ENCODE measurements at regions not wholly inside any gene's neighbourhood (a gene's known extent, or its start where the extent isn't known, plus 50 kb on each side); places are given as distances from the start of the nearest gene placed in this dataset.
"Not testable (repeated sequence)": the region's sequence is repeated elsewhere in the genome, so short reads cannot be mapped to it uniquely, and the experiment has no call there.

DNA sequence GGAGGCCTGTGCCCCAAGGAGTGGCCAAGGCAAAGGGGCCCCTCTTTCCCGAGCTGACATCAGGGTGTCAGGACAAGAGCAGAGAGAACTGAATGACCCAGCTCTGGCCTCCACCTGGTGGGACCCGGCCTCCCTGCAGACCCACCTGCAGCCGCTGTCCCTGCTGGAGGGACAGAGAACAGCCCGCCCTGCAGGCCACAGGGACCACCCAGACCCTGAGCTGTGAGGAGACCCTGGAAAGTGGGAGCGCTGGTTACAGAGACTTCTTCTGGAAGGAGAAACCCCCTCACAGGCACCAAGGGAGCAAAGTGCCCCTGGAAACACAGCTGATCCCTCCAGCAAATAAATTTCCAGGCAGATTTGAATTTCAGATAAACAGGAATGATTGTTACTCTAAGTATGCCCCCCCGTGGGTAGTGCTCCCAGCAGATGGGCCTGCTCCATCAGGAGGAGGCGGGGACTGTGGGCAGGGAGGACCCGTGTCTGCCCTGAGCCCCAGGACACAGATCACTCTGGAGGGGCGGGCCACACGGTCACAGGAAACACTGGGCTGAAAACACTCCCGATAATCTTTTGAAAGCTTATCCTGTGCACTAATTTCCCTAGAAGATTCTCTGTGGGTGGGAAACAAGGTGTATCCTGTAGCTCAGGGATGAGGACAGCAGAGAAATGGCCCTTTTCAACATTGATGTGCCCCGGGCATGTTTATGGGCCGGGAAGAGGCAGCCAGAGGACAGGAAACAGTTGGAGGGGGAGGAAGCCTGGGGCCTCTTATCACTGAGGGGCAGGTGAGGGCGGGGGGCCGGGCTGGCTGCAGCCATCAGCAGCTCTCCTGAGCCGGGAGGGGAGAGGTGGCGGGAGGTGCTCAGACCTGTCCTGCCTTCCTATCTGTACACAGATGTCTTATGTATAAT lies 276.0 kb downstream of the ADGRD1 start:
- DNase-seq (ENCODE audit: low read depth) = no peak

DNA sequence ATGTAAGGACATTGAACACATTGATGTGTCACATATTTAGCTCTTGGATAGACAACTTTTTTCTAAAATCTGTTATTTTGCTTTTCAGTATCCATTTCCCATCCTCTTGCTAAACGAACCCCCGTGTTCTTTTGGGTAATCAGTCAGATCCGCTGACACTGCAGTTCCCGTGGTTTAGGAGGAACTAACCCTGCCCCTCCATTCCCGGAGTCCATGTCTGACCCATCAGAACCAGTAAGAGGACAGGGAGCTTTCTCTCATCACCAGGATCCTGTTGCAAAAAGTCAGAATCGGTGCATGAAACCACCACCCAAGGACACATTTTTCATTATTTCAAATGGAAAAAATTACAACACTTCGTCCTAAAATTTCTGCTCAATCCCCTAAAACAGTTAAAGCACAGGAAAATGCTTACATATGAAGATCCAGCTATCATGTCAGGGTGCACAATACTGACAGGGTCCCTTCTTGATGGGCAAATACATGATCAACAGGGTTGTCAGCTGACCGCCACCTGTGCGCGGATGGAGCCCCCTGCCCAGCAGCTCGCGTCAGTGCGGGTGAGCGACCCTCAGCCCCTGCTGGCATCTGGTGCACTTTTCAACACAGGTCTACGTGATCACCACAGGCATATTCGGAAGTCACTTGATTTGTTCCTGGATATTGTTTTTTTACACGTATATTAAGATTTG lies 276.8 kb downstream of the ADGRD1 start:
- no peak for DNase-seq (ENCODE audit: low read depth)

DNA sequence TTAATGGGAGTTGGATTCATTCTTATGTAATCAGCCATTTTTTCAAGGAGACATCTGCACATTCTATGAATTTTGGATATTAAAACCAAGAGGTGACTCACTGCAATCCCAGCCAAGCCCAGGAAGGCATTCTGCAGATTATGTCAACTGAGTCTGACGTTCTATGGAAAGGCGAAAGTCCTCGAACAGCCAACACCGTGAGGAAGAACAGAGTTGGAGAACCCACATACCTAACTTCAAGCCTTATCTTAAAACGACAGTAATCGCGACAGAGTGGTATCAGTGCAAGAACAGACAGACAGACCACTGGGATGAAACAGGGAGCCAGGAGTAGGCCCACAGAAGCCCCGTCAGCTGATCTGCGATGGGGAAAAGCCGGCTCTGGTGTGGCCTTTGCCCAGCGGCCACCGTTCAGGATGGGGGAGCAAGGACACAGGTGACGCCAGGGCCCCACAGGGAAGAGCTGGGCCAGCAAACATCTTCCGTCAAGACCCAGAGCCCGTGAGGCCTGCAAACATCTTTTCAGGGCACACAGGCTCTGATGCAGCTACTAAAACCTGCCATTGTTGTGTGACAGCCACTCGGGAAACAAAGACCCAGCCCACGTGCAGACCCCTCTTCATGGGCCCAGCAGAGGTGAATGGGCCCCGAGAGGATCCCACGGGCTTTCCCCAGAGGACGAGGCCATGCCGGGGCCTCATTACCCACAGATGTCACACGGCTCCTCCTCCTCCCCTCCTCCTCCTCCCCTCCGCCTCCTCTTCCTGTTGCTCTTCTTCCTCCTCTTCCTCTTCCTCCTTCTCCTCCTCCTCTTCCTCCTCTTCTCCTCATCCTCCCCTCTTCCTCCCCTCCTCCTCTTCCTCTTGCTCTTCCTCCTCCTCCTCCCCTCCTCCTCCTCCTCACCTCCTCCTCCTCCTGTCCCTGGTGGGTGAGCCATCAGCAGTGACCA lies 277.6 kb downstream of the ADGRD1 start:
- DNase-seq (ENCODE audit: low read depth) = no peak

DNA sequence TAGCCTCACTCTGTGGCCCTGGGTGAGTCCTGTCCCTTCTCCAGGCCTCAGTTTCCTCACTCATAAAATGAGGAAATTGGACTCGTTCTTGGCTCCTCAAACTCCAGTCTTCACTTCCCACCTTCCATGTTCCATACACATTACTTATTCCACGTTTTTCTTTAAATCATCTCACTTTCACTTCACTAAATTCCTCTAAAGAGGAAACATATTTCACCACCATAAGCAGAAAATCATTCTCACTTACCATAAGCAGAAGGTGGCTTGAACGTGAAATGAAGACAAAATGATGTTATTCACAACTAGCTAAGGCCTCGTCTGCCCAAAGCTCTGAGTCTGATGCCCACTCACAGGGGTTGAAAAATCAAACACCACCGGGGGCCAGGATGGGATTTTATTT lies 278.3 kb downstream of the ADGRD1 start:
- DNase-seq (ENCODE audit: low read depth) = no peak

DNA sequence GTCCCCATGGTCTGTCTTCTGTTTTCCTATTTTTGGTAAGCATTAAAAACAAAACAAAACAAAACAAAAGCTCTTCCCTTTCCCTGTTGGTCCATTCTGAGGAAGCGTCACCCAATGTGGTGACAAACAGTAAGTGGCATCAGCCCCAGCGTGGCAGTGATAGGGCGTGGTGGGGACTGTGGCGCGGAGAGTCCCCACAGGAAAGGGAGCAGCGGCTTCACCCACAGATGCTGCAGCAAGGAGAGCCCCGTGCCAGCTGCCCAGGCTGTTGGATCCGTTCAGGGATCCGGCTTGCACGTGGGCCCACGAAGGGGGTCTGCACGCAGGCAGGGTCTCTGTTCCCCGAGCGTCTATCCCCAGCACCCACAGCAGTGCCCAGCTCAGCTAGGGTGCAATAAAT lies 279.2 kb downstream of the ADGRD1 start:
- not testable (repeated sequence) for DNase-seq (ENCODE audit: low read depth)

DNA sequence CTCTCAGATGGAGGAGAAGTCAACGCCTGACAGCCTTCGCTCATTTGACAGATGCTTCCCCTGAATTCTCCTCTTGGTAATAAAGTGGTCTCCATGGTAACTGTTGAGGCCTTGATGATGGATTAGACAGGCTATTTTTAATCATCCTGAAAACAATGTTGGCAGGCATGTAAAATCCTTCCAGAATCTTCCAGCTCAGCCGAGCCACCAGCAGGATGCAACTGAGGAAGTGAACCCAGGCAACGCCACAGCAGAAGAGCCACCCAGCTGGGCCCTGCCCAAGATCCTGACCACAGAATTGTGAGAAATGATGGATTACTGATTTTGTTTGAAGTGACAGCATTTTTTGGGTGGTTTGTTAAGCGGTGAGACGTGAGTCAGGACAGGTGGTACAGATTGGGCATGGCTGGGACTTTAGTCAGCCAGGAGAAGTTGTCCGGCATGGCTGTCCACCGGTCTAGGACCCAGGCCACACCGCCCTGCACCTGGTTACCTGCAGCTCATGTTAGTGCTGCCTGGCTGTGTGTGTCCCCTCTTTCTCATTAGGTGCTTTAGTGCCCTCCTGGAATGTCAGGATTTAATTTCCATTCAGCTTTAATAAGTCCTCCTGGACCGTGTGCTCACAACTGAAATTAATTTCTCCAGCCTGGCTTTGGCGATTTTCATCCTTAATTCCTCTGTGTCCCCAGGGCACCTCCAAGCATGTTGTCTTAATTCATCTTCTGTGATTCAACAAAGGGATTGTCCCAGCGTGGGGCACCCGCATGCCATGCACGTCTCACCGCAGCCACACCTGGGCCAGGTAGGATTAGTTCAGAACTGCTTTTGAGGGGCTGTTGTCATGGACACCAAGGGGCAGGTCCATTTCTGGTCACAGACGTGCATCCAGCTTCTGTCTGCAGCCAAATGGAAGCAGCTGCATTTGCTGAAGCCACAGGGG lies 280.4 kb downstream of the ADGRD1 start:
- DNase-seq (ENCODE audit: low read depth) = not testable (repeated sequence)

DNA sequence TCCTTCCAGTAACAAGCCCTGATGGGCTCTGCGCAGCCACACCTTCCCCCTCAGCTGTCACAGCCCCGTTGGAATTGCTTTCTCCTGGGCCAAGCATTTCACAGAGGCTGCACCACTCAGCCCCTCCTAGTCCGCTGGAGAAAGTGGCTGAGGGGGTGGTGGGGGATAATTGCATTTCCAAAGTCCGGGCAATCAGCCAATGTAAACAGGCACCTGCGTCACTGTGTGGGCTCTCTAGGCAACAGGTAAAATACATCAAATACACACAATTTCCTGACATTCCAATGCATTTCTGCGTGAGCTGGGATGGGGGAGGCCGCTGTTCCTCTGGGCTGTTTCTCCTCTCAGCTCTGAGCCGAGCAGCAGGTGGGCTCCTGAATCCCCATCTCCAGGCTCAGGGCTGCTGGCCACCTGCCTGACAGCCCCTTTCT lies 281.1 kb downstream of the ADGRD1 start:
- not testable (repeated sequence) for DNase-seq (ENCODE audit: low read depth)

DNA sequence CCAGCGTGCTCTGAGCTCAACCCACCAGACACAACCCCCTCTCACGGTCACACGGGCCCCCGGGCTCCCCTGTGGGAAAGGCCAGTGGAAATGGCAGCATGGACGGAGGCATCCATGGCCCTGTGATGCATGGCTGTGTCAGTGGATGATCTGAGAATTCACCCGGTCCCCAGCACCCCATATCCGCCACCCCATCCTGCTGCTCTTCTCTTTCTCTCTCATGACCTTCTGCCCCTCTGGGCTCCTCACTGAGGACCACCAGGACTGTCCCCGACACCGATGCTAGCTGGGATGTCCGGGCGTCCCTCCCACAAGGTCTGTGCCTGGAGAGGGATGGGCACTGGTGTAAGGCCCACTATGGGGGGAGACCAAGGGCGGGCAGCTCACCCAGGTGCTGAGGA lies 282.2 kb downstream of the ADGRD1 start:
- no peak for DNase-seq (ENCODE audit: low read depth)

DNA sequence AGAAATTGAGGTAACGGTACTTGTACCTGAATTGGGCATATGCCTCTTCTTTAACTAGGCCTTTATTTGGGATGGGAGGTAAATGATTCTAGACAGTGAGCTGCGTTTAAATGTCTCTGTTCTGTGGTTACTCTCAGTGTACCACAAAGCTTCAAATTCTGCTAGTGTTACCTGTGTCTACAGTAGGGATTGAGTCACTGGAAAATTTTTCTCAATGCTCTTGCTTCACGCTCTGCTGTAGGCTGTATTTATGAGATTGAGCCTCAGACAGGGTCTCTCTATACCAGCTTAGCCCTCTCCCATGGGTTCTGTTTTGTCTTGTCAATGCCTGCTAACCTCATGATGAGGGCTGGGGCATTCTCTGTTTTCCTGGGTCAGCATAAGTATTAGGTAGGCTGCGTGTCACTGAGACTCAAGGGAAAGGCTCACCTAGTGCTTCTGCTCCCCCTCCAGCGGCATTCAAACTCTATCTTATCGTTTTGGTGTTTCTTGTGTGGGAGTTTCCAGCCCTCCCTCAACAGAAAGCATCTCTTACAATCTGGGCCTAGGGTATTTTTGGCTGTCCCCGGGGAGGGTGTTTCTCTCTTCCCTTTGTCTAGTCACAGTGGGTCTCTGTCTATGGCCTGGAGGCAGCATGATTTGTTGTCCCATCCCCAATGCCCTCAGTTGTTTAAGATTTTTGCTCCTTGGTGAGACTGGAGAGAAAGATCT lies 285.8 kb downstream of the ADGRD1 start:
- no peak for DNase-seq (ENCODE audit: low read depth)

DNA sequence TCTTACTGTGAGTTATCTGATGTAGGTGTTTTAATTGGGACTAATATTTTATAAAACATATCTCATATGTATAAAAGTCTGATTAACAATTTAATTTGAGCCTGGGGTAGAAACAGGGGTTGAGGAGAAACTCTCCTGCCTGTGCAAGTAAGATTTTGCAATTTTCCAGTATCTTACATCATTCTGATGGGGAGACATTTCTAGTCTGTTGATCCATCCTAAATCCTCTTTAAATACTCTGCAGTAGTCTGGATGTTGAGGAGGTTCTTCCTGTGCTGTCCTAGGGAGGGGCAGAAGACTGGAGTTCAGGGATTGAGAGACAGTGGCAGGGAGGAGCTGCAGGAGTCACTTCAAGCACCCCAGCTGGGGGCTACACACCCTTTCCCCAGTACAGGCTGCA lies 287.8 kb downstream of the ADGRD1 start:
- no peak for DNase-seq (ENCODE audit: low read depth)

DNA sequence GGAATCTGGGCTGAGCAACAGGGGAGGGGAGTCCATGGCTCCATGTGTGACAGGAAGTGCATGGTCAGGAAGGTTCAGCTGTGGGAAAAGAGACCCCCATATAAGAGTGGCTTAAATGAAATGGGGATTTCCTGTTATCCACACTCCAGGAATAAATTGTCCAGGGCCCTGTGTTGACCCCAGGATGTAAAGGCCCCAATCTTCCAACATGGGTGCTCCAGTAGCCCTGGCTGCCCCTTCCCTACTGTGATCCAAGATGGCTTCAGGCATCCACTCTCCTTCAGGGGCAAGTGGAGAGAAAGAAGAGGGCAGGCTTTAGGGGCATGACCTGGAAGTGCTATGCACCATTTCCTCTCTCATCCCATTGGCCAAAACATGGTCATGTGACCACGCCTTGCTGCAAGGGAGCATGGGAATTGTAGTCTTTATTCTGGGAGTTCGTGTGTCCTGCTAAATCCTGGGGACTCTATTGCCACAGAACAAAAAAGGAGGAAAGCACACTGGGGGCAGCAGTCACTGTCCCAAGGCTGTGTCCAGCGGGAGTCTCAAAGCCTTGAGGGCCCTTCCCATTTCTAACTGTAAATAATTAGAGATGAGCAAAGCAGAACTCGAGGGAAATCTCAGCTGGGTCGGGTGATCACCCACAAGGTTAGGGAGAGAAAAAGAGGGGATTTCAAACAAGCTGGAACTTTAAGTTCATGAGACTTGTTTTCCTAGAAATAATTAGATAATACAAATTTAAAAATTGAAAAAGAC lies 289.2 kb downstream of the ADGRD1 start:
- DNase-seq (ENCODE audit: low read depth) = no peak

DNA sequence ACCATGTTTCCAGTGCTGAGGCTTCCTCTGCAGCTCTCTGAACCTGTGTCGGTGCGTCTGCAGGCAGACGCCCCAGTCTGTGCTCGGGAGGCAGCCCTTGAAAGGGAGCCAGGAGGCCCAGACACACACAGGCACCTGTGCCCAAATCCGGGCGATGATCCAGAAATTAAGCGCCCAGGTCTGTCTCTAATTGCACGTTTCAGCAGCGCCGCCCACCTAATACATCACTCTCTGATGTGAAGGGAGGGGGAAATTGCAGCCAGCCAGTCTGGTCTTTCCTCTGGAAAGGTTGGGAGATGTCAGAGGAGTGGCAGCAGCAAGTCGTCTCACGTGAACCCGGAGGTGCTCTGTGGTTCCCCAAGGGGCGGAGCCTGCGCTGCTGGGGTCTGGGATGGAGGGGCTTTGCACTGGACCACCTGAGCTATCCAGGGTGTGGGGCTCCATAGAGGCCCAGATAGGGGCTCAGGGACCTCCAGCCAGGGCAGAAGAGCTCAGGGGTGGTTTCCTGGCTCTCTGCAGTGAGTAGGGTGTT lies 290.5 kb downstream of the ADGRD1 start:
- not testable (repeated sequence) for DNase-seq (ENCODE audit: low read depth)

DNA sequence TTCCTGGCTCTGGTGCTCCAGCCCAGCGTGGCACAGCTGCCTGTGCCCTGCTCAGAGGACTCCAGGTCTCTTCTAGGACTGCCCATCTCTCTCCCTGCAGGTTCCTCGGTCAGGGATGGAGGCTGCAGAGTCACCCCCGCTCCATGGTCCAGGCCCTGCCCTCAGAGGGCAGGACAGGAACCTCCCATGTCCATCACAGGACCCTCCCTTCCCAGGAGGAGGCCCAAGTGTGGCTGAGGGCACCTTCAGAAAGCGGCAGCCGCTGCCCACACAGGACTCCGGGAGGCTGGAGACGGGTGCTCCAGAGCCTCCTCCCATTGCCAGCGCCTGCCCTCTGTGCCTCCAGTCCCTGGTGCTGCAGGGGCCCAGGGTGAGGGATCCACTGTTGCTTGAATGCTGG lies 291.5 kb downstream of the ADGRD1 start:
- not testable (repeated sequence) for DNase-seq (ENCODE audit: low read depth)

DNA sequence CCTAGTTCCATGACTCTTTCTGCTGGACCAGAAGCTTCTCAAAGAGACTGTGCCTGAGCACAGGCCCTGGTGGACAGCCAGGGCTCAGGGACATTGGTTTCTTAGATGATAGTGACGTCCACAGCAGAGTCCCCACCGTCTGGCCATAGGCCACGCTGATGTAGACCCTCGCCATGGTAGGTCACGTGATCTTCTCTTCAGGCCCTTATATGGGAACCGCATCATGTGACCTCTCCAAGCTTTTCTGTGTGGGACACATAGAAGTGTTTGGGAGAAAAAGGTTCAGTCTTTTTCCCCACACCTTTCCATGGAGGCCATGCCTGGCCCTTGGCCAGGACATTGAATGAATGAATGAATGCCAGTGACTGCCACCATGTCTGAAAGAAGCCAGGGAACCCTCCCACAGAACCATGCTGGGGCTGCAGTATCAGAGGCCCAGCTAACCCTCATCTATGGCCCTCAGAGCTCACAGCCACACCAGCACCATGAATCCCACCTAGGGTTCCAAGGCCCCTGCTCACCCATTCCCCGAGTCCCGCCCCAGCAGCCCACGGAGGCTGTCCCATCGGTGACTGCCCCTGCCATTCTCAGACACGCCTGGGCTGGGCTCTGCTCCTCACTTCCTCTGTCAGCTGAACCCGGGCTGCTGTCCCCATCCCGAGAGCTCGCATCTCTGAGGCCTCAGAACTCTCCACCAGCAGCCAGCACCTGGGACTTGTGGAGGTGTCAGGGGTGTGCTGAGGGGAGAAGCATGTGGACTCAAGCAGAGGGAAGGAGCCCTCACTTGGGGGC lies 292.1 kb downstream of the ADGRD1 start:
- DNase-seq (ENCODE audit: low read depth) = no peak

DNA sequence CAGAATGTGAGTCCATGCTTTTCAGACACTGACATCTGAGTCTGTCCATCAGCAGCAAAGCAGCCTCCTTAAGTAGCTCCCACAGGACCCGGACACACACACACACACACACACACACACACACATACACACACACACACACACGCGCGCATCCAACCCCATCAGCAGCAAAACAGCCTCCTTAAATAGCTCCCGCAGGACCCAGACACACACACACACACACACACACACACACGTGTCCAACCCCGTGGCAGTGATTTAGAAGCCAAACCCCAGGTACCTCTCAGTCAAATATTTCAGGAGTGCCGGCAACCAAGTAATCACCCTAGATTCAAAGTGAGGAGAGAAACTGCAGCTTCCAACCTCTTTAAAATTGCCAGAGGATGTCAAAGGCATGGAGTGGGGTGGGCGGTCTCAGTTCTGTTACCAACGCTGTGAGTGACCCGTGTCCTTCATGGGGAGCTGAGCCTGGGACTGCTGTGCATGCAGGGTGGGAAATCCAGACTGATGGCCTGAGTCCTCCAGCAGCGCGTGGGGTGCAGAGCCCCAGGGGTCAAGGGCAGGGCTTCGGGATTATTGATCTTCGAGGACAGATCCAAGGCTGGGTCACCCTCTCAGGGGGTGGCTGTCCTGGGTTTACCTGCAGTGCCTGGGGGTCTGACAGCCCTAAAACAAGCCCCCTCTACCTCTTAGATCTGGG lies 293.5 kb downstream of the ADGRD1 start:
- DNase-seq (ENCODE audit: low read depth) = not testable (repeated sequence)

DNA sequence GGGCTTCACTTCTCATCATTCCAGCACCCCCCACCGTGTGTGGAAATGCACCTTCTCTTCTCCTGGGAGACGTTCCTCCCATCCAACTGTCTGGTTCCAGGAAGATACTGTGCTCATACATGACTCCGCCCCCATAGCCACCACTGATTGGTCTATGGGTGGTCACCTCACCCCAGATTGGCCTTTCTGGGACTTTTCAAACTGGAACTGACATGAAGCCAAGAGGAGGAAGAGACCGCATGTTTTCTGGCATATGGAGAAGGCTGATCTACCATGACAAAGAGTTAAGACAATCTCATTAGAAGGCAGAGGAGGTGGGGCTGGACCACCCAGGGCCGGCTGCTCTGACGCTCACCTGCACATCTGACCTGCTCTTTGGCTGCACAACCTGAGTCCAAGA lies 294.2 kb downstream of the ADGRD1 start:
- DNase-seq (ENCODE audit: low read depth) = not testable (repeated sequence)

DNA sequence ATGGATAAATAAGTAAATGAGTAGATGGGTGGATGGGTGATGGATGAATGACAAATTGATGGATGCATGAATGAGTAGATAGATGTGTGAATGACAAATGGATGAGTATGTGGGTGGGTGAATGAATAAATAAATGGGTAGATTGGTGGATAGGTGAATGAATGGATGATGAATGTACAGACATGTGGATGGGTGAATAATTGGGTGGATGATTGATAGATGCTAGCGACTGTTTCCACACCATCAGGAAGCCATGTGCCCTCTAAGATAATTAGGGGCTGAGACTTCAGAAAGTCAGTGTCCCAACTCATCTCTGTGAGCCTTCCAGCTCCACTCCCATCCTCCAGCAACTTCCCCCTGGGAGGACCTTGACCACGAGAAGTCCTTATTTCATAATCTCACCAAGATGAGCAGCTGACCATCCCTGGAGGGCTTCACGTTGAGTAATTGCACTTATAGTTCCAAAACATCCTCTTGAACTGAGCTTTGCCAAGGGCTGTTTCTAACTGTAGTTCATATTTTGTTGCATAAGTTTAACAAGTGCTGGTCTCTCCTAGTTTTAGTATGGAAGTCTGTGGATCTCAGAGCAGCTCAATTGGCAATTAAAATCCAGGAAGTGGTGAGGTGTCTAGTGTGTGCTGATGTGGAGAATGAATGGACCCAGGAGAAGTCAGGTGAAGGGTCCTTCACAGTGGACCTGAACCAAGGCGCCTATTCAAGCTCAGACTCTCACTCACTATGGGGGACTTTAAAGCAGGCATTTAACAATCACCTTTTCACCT lies 295.7 kb downstream of the ADGRD1 start:
- DNase-seq (ENCODE audit: low read depth) = no peak
